ENCODE measurements at regions not wholly inside any gene's neighbourhood (a gene's known extent, or its start where the extent isn't known, plus 50 kb on each side); places are given as distances from the start of the nearest gene placed in this dataset.

GRCh38 chr7:116425647-116426209, 73.8 kb upstream of the CAV2 start (continued):
- no peak for TF ChIP-seq ZBTB49 (tag by site-specific recombination; IDR thresholded peaks at IDR 0.05; ENCODE audit: low read depth)
- no peak for TF ChIP-seq TCF7L2 (IDR thresholded peaks at IDR 0.05; ENCODE audit: borderline replicate concordance, low read depth, low read length)
- TF ChIP-seq ZNF555 (tag by site-specific recombination; conservative IDR thresholded peaks at IDR 0.05) = no peak
- peak; percentile 29; the same call in 1 of the 2 replicates for TF ChIP-seq FEZF1 (tag by site-specific recombination; IDR thresholded peaks at IDR 0.05)
- TF ChIP-seq ZNF580 (tag by site-specific recombination; IDR thresholded peaks at IDR 0.05) = no peak
- no peak for TF ChIP-seq ZNF26 (tag by site-specific recombination; IDR thresholded peaks at IDR 0.05)
- TF ChIP-seq PATZ1 (tag by site-specific recombination; IDR thresholded peaks at IDR 0.05) = no peak
- peak; percentile 75 for TF ChIP-seq ZNF24 (tag by site-specific recombination; IDR thresholded peaks at IDR 0.05)
- TF ChIP-seq ZNF354C (tag by site-specific recombination; IDR thresholded peaks at IDR 0.05; ENCODE audit: borderline replicate concordance, low read depth) = no peak
- TF ChIP-seq ZNF2 (tag by site-specific recombination; IDR thresholded peaks at IDR 0.05) = no peak
- TF ChIP-seq TSHZ1 (tag by site-specific recombination; IDR thresholded peaks at IDR 0.05; ENCODE audit: borderline replicate concordance) = no peak
- TF ChIP-seq ZNF518A (tag by site-specific recombination; conservative IDR thresholded peaks at IDR 0.05; ENCODE audit: low read depth) = no peak
- TF ChIP-seq CTCF (tag by site-specific recombination; IDR thresholded peaks at IDR 0.05) = no peak
- TF ChIP-seq ZNF423 (tag by site-specific recombination; IDR thresholded peaks at IDR 0.05) = no peak
- TF ChIP-seq ZFP41 (tag by site-specific recombination; IDR thresholded peaks at IDR 0.05; ENCODE audit: borderline replicate concordance) = no peak
- peak; percentile 56; the same call in 1 of the 2 replicates for TF ChIP-seq KLF8 (tag by site-specific recombination; IDR thresholded peaks at IDR 0.05)
- no peak for TF ChIP-seq ZNF157 (tag by site-specific recombination; IDR thresholded peaks at IDR 0.05)
- TF ChIP-seq ZNF585B (tag by site-specific recombination; IDR thresholded peaks at IDR 0.05) = no peak
- TF ChIP-seq ZNF37A (tag by site-specific recombination; IDR thresholded peaks at IDR 0.05) = no peak
- TF ChIP-seq ZBTB20 (tag by site-specific recombination; IDR thresholded peaks at IDR 0.05) = no peak
